ENCODE measurements at regions not wholly inside any gene's neighbourhood (a gene's known extent, or its start where the extent isn't known, plus 50 kb on each side); places are given as distances from the start of the nearest gene placed in this dataset.

DNA sequence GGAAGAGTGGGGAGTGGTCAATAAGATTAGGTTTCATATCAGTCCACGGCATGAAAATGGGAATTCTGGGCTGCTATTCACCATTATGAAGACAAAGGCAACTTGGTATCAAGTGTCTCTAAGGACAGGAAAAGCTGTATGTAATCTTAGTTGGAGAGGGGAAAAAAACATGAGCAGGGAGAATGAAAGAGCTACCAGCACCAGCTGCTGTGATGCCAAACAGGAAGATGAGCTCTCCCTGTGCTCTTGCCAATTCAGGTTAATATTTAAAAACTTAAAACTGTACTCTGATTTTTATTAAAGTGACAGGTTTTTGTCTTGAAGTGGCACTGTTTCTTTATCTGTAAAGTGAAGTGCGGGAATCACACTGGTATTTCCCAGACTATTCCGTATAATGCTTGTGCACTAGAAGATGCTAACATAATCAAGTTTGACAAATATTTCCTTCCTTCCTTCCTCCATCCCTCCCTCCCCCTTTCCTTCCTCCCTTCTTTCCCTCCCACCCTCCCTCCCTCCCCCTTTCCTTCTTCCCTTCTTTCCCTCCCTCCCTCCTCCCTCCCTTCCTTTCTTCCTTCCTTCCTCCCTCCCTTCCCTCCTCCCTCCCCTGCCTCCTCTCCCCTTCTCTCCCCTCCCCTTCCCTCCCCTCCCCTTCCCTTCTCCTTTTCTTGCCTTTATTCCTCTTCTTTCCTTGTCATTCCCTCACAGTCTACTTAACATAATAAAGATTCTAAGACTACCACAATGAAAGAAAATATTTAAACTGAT, 1383.0 kb upstream of the C9orf72 start:
- no peak for TF ChIP-seq POLR2A (IDR thresholded peaks at IDR 0.05; ENCODE audit: low read depth, low read length)
- no peak for TF ChIP-seq RCOR1 (IDR thresholded peaks at IDR 0.05; ENCODE audit: insufficient replicate concordance, low read length)
- TF ChIP-seq, protein P1, sequence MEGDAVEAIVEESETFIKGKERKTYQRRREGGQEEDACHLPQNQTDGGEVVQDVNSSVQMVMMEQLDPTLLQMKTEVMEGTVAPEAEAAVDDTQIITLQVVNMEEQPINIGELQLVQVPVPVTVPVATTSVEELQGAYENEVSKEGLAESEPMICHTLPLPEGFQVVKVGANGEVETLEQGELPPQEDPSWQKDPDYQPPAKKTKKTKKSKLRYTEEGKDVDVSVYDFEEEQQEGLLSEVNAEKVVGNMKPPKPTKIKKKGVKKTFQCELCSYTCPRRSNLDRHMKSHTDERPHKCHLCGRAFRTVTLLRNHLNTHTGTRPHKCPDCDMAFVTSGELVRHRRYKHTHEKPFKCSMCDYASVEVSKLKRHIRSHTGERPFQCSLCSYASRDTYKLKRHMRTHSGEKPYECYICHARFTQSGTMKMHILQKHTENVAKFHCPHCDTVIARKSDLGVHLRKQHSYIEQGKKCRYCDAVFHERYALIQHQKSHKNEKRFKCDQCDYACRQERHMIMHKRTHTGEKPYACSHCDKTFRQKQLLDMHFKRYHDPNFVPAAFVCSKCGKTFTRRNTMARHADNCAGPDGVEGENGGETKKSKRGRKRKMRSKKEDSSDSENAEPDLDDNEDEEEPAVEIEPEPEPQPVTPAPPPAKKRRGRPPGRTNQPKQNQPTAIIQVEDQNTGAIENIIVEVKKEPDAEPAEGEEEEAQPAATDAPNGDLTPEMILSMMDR (conservative IDR thresholded peaks at IDR 0.05; ENCODE audit: low read depth, low read length), result no peak
- no peak for TF ChIP-seq CEBPB (IDR thresholded peaks at IDR 0.05; ENCODE audit: low read depth, low read length)
- TF ChIP-seq RFX5 (IDR thresholded peaks at IDR 0.05; ENCODE audit: low read depth, low read length), result no peak
